ENCODE measurements at regions not wholly inside any gene's neighbourhood (a gene's known extent, or its start where the extent isn't known, plus 50 kb on each side); places are given as distances from the start of the nearest gene placed in this dataset.

GRCh38 chr11:109972181-109972715 is 120.9 kb upstream of the ZC3H12C start (continued):
- TF ChIP-seq E2F4 (IDR thresholded peaks at IDR 0.05; ENCODE audit: low read depth, low read length) (no peak), ATF2 (IDR thresholded peaks at IDR 0.05; ENCODE audit: low read length) (0 out of 2 replicates have a peak, but pooled peaks have one; percentile 34), BHLHE40 (IDR thresholded peaks at IDR 0.05; ENCODE audit: borderline replicate concordance in 1 of 2, low read depth in 2 of 2, low read length in 1 of 2) (peak; percentile 66 to 68), MYC (IDR thresholded peaks at IDR 0.05; ENCODE audit: insufficient read depth, insufficient read length, insufficient replicate concordance, low read length, severe bottlenecking) (no peak), CHD1 (IDR thresholded peaks at IDR 0.05; ENCODE audit: low read depth, low read length) (peak; percentile 88; the same call in 1 of the 2 replicates), CBX5 (IDR thresholded peaks at IDR 0.05; ENCODE audit: low read depth) (peak; percentile 49; the same call in 1 of the 2 replicates), MEF2A (IDR thresholded peaks at IDR 0.05; ENCODE audit: insufficient read depth, low read depth, low read length) (peak; percentile 86), MLLT1 (IDR thresholded peaks at IDR 0.05) (peak; percentile 75; the same call in 1 of the 2 replicates), IKZF1 (conservative IDR thresholded peaks at IDR 0.05) (peak; percentile 10), CUX1 (IDR thresholded peaks at IDR 0.05; ENCODE audit: insufficient replicate concordance, low read depth, low read length) (peak; percentile 57), MXI1 (IDR thresholded peaks at IDR 0.05; ENCODE audit: low read depth, low read length) (peak; percentile 74; the same call in 1 of the 2 replicates), SMC3 (IDR thresholded peaks at IDR 0.05; ENCODE audit: borderline replicate concordance, low read length) (peak; percentile 29; the same call in 1 of the 2 replicates), YY1 (IDR thresholded peaks at IDR 0.05; ENCODE audit: low read depth, low read length) (peak; percentile 66), FOXM1 (IDR thresholded peaks at IDR 0.05; ENCODE audit: low read depth, low read length) (0 out of 2 replicates have a peak, but pooled peaks have one; percentile 7), IRF3 (IDR thresholded peaks at IDR 0.05) (no peak), BCL11A (IDR thresholded peaks at IDR 0.05; ENCODE audit: low read depth, low read length) (peak; percentile 64; the same call in 1 of the 2 replicates), POU2F2 (IDR thresholded peaks at IDR 0.05; ENCODE audit: borderline replicate concordance, low read depth, low read length) (peak; percentile 20; the same call in 1 of the 3 replicates), CBFB (IDR thresholded peaks at IDR 0.05; ENCODE audit: low read depth) (peak; percentile 66; the same call in 1 of the 2 replicates), FOXK2 (IDR thresholded peaks at IDR 0.05) (no peak), NR2F1 (conservative IDR thresholded peaks at IDR 0.05) (peak; percentile 45)
